ENCODE measurements at regions not wholly inside any gene's neighbourhood (a gene's known extent, or its start where the extent isn't known, plus 50 kb on each side); places are given as distances from the start of the nearest gene placed in this dataset.
"Not testable (repeated sequence)": the region's sequence is repeated elsewhere in the genome, so short reads cannot be mapped to it uniquely, and the experiment has no call there.

DNA sequence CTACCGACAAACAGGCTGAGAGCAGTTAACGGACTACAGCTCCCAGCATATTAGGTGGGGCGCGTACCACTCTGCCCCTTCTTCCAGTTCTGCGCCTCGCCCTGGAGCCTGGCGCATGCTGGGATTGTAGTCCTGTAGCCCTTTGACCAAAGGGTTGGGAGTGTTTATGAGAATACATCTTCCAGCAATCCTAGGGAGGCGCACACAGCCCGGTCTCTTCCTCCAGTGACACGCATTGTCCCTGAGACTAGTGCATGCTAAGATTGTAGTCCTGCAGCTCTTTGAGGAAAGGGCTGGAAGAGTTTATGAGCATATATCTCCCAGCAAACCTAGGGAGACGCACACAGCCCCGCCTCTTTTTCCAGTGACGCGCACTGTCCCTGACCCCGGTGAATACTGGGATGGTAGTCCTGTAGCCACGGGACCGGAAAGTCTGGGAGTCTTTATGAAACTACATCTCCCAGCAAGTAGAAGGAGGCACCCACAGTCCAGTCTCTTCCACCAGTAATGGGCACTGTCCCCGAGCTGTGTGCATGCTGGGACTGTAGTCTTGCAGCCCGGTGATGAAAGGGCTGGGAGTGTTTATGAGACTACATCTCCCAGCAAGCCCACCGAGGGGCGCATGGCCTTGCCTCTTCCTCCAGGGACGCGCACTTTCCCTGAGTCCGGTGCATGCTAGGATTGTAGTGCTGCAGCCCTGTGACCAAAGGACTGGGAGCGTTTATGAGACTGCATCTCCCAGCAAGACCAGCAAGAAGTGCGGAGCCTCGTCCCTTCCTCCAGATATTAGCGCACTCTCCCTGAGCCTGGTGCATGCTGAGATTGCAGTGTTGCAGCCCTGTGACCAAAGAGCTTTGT, 1812.2 kb upstream of the DEFB115 start:
- TF ChIP-seq, protein P1, sequence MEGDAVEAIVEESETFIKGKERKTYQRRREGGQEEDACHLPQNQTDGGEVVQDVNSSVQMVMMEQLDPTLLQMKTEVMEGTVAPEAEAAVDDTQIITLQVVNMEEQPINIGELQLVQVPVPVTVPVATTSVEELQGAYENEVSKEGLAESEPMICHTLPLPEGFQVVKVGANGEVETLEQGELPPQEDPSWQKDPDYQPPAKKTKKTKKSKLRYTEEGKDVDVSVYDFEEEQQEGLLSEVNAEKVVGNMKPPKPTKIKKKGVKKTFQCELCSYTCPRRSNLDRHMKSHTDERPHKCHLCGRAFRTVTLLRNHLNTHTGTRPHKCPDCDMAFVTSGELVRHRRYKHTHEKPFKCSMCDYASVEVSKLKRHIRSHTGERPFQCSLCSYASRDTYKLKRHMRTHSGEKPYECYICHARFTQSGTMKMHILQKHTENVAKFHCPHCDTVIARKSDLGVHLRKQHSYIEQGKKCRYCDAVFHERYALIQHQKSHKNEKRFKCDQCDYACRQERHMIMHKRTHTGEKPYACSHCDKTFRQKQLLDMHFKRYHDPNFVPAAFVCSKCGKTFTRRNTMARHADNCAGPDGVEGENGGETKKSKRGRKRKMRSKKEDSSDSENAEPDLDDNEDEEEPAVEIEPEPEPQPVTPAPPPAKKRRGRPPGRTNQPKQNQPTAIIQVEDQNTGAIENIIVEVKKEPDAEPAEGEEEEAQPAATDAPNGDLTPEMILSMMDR (IDR thresholded peaks at IDR 0.05; ENCODE audit: low read length): not testable (repeated sequence)
- TF ChIP-seq EZH2 (optimal IDR thresholded peaks at IDR 0.05; ENCODE audit: low read depth, low read length); EZH2phosphoT487 (IDR thresholded peaks at IDR 0.05; ENCODE audit: low read length): not testable (repeated sequence)
